SH-SY5Y (cell line): ENCODE measurements at regions not wholly inside any gene's neighbourhood (a gene's known extent, or its start where the extent isn't known, plus 50 kb on each side); places are given as distances from the start of the nearest gene placed in this dataset.

Source experiments
- GATA2 ChIP-seq: IDR thresholded peaks from 2 replicates; pipeline ENCODE4 v1.6.1; 2011; ENCODE audit warnings: mild to moderate bottlenecking, low read depth, low read length
- GATA3 ChIP-seq: IDR thresholded peaks from 2 replicates; pipeline ENCODE4 v1.6.1; 2011; ENCODE audit warnings: low read depth, mild to moderate bottlenecking, low read length, moderate library complexity

DNA sequence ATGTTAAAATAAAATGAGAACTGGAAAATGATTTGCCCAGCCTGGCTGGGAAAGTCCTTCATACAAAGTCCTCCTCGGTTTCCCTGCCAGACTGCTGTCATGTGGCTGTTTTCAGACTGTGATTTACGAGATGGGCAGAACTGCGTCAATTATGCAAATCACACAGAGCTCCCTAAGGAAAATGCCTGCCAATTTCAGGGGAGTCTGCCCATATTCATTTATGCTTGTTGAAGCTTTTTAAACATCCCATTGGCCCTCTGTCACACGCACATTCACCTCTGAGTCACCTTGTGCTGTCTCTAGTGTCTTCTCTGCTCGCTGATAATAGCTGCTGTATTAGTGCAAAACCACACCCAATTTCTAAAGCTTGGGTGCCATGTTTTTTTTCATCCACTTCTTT is 81.7 kb upstream of the FAM20A start:
- TF ChIP-seq GATA2 (no peak), GATA3 (no peak)
